Activated CD8-positive, alpha-beta T cell treated with anti-CD3 and anti-CD28 coated beads for 36 hours (primary cell): ENCODE measurements at regions not wholly inside any gene's neighbourhood (a gene's known extent, or its start where the extent isn't known, plus 50 kb on each side); places are given as distances from the start of the nearest gene placed in this dataset.

Source experiments
- ATAC-seq: fragments of 200-7000 bp; cut with Tn5 transposase; one replicate; pipeline ENCODE4 v1.10.0; 2021; ENCODE audit warnings: mild to moderate bottlenecking, moderate library complexity
- CTCF ChIA-PET: fragments of 350-600 bp; sonication (Branson Sonifier 250); formaldehyde crosslinking; loops from one replicate; lab custom pipeline; 2021; ENCODE audit warnings: antibody characterized with exemption; lab: Charles Lee
- POLR2A ChIA-PET: fragments of 350-600 bp; sonication (Branson Sonifier 250); formaldehyde crosslinking; loops from one replicate; lab custom pipeline; 2021; ENCODE audit warnings: antibody characterized with exemption; lab: Charles Lee
- DNase-seq: peaks from one replicate; pipeline ENCODE4 v3.0.0-alpha.2; 2020
- H3K27ac Mint-ChIP-seq: one replicate; pipeline ENCODE4 v1.8.0; 2021; ENCODE audit warnings: mild to moderate bottlenecking, mixed read lengths
- H3K27me3 Mint-ChIP-seq: one replicate; pipeline ENCODE4 v1.8.0; 2021; ENCODE audit warnings: mixed read lengths
- H3K36me3 Mint-ChIP-seq: one replicate; pipeline ENCODE4 v1.8.0; 2021; ENCODE audit warnings: low read depth, mixed read lengths
- H3K4me1 Mint-ChIP-seq: one replicate; pipeline ENCODE4 v1.8.0; 2021; ENCODE audit warnings: low read depth, mixed read lengths
- H3K4me3 Mint-ChIP-seq: one replicate; pipeline ENCODE4 v1.8.0; 2021; ENCODE audit warnings: mild to moderate bottlenecking, moderate library complexity, mixed read lengths
- H3K9me3 Mint-ChIP-seq: one replicate; pipeline ENCODE4 v1.8.0; 2021; ENCODE audit warnings: mixed read lengths
- CTCF ChIP-seq: fragments of 200-600 bp; IDR thresholded peaks from one replicate; pipeline ENCODE4 v1.8.0; 2022; ENCODE audit warnings: antibody characterized with exemption, mild to moderate bottlenecking
- intact Hi-C: fragments of 100-400 bp; cut with micrococcal nuclease; formaldehyde crosslinking; loops from one replicate; pipeline ENCODE4 v1.10.0; 2022

GRCh38 chr3:105260385-105260784 is 106.3 kb upstream of the ALCAM start:
- no peak for TF ChIP-seq CTCF
- ATAC-seq (no peak), DNase-seq (peak; percentile 3)
- no peaks in the 10 kb centered on the region for H3K4me1 Mint-ChIP-seq
- CTCF ChIA-PET = no interaction called here
- H3K27me3 Mint-ChIP-seq = no peaks in the 10 kb centered on the region
- POLR2A ChIA-PET = no interaction called here
- no peaks in the 10 kb centered on the region for H3K36me3 Mint-ChIP-seq
- H3K27ac Mint-ChIP-seq = no peak overlapping the region
- peaks cover 2% of the 10 kb centered on the region for H3K9me3 Mint-ChIP-seq
- no peak overlapping the region for H3K4me3 Mint-ChIP-seq
- intact Hi-C loops = no loop called here

- ChIA-PET CTCF (no interaction called here), POLR2A (no interaction called here)
- DNase-seq (no peak), ATAC-seq (no peak)
- H3K27me3 Mint-ChIP-seq = peaks cover 4% of the 10 kb centered on the region
- no peak overlapping the region for H3K27ac Mint-ChIP-seq
- intact Hi-C loops = no loop called here
- no peaks in the 10 kb centered on the region for H3K9me3 Mint-ChIP-seq
- H3K4me3 Mint-ChIP-seq = no peak overlapping the region
- no peak for TF ChIP-seq CTCF
- H3K4me1 Mint-ChIP-seq = no peaks in the 10 kb centered on the region
- H3K36me3 Mint-ChIP-seq = no peaks in the 10 kb centered on the region
These were observed 92.2 kb upstream of the ALCAM start for GRCh38 chr3:105274536-105274935.

- no peaks in the 10 kb centered on the region for H3K9me3 Mint-ChIP-seq
- no peak overlapping the region for H3K27ac Mint-ChIP-seq
- CTCF ChIA-PET = no interaction called here
- intact Hi-C loops = no loop called here
- H3K36me3 Mint-ChIP-seq = no peaks in the 10 kb centered on the region
- no peak for TF ChIP-seq CTCF
- H3K27me3 Mint-ChIP-seq = peaks cover 4% of the 10 kb centered on the region
- no peak for DNase-seq
- POLR2A ChIA-PET = no interaction called here
- no peak overlapping the region for H3K4me3 Mint-ChIP-seq
- no peak for ATAC-seq
- no peaks in the 10 kb centered on the region for H3K4me1 Mint-ChIP-seq
These were observed 91.8 kb upstream of the ALCAM start for GRCh38 chr3:105274958-105275357.

- Mint-ChIP-seq H3K27me3 (peaks cover 3% of the 10 kb centered on the region), H3K36me3 (no peaks in the 10 kb centered on the region), H3K27ac (no peak overlapping the region), H3K4me1 (no peaks in the 10 kb centered on the region), H3K9me3 (no peaks in the 10 kb centered on the region), H3K4me3 (no peak overlapping the region)
- intact Hi-C loops = no loop called here
- CTCF ChIA-PET = no interaction called here
- no peak for TF ChIP-seq CTCF
- POLR2A ChIA-PET = no interaction called here
- no peak for DNase-seq
- no peak for ATAC-seq
These were observed 89.1 kb upstream of the ALCAM start for GRCh38 chr3:105277656-105278055.

GRCh38 chr3:105278688-105279087 is 88.0 kb upstream of the ALCAM start:
- no peak for TF ChIP-seq CTCF
- intact Hi-C loops = no loop called here
- no peak overlapping the region for H3K4me3 Mint-ChIP-seq
- POLR2A ChIA-PET = no interaction called here
- H3K27ac Mint-ChIP-seq = no peak overlapping the region
- ATAC-seq (no peak), DNase-seq (no peak)
- H3K4me1 Mint-ChIP-seq = no peaks in the 10 kb centered on the region
- CTCF ChIA-PET = no interaction called here
- no peaks in the 10 kb centered on the region for H3K36me3 Mint-ChIP-seq
- peaks cover 3% of the 10 kb centered on the region for H3K27me3 Mint-ChIP-seq
- H3K9me3 Mint-ChIP-seq = no peaks in the 10 kb centered on the region
